ENCODE measurements at regions not wholly inside any gene's neighbourhood (a gene's known extent, or its start where the extent isn't known, plus 50 kb on each side); places are given as distances from the start of the nearest gene placed in this dataset.
"Not testable (repeated sequence)": the region's sequence is repeated elsewhere in the genome, so short reads cannot be mapped to it uniquely, and the experiment has no call there.

DNA sequence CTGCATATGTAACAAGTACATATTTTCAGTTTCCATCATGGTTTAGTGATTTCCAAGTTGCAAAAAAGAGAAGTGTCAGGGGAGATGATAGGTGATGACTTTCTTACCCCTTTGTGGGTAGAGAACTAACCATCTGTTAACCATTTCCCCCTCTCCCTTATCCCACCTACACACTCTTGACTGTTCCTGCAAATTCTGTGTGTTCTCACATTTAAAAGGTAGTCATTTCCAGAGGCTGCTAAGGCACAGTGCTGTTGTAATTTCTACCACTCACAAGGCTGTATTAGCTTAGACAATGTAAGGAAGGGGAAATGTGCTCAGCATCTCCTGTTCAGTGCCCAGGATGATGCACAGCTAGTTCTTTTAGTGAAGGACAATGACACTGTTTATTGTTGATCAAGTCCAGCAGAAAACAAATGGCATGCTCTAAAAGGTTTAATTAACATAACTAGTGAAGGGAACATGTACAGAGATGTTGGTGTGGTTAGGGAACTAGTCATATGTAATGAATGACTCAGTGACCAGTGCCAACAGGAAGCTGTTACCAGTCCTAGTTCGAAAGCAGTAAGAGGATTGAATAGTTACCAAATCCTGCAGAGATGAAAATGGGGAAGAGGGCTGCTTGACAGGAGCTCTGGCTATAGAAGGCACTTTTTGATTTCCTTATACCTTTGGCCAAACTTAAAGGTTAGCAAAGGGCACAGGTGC lies 165.1 kb downstream of the PLK2 start:
- DNase-seq = peak; percentile 36

DNA sequence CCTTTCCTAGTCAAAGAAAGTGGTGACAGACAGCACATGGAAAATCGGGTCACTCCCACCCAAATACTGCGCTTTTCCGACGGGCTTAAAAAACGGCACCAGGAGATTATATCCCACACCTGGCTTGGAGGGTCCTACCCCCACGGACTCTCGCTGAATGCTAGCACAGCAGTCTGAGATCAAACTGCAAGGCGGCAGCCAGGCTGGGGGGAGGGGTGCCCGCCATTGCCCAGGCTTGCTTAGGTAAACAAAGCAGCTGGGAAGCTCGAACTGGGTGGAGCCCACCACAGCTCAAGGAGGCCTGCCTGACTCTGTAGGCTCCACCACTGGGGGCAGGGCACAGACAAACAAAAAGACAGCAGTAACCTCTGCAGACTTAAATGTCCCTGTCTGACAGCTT lies 171.6 kb downstream of the PLK2 start:
- not testable (repeated sequence) for DNase-seq

DNA sequence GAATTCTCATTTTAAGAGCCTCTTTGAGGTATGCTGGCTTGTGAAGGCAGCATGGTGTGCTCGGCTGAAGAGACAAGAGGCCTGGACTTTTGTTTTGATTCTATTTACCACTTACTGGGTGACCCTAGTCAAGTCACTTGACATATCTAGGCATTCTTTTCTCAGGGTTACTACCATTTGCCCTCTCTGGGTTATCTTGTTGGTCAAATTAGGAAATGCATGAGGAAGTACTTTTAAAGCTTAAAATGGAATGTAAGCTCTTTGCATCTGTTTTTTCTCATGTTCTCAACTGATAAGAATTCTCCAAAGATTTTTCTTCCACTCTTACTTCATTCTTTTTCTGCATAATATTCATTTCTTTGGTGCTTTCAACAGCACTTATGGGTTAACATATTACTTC lies 173.1 kb downstream of the PLK2 start:
- DNase-seq = no peak

DNA sequence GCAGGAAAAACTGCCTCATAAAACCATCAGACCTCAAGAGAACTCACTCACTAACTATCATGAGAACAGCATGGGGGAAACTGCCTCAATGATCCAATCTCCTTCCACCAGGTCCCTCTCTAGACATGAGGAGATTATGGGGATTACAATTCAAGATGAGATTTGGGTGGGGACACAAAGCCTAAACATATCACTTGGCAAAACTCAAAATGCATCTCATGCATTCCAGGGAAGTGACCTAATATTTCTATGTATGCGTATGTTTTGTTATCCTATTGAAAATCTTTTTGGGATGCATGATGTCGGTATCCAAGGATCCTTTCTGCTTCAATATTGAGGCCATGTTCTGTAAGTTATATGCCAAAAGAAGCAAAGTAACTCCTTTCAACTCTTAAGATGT lies 174.0 kb downstream of the PLK2 start:
- DNase-seq = no peak

DNA sequence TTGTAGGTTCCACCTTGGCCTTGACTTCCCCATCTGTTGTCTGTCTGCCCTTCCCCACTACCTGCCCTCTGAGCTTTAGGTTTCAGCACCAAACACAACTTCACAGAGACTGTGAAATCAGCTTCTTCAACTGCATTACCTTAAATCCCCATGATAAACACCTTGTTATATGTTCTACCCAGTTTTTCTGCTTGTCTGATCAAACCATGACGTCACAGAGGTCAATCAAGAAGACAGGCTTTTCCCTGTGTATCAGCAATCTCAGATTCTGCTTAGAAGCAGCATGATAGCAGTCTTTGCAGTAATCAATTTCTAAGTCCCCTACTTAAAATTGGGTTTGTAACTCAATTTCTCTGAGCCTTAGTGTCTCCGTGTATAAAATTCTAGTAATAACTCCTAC lies 175.0 kb downstream of the PLK2 start:
- DNase-seq = no peak

DNA sequence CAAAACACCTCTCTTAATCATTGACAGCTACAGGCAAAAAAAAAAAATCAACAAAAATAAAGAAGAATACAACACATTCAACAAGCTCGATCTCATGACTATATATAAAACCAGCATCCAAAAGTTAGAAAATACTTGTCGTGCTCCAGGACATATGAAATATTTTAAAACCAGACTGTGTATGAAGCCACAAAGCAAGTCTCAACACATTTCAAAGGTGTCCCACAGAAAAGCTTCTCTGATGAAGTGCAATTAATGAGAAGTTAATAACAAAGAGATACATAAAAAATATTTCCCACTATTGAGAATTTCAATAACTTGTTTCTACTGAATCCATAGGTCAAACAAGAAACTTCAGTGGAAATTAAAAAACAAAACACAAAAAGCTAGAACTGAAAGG lies 178.7 kb downstream of the PLK2 start:
- DNase-seq = no peak

DNA sequence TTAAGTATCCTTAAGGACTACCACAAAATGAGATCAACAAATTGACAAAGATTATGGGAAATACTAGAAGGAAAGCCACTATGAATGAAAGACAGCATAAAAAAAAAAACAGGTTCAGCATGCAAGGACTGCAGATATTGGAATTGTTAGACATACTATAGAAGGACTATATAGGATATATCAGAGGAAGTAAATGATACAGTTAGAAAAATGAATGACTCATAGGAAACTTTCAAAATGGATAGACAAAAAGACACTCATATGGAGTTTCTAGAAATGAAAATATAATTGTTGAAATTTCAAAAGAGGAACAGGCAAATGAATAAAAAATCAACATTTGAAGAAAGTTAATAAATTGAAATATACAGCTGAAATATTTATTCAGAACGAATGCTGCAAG lies 180.6 kb downstream of the PLK2 start:
- DNase-seq = no peak

DNA sequence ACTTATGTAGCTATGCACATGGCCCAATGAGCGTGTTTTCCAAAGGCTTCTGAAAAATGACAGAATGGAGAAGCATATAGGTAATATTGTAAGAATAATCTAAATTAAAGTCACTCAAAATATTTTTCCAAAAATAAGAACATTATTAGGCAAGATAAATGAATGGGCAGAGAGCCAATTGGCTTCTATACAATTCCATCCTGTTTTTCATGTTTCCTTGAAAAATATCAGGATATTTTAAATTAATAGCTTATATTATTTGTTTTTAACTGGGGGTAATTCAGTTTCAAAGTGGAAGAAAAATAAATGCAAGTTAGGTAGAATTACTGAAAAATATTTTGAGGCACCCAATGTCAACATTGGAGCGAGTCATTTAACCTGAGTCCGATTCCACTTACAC lies 183.5 kb downstream of the PLK2 start:
- no peak for DNase-seq

DNA sequence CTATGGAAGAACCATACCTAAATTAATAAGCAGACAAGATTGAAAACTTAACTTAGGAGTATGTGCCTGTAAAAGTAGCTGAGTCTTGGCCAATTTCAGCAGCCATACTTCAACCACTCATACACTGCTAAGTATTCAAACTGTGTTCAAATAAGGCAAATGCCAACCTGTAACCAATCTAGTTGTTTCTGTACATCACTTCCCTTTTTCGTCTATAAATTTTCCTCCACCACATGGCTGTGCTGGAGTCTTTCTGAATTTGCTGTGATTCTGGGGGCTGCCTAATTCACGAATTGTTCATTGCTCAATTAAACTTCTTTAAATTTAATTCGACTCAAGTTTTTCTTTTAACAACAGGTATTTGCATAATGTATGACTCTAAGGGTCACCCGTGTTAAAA lies 184.4 kb downstream of the PLK2 start:
- DNase-seq = no peak

DNA sequence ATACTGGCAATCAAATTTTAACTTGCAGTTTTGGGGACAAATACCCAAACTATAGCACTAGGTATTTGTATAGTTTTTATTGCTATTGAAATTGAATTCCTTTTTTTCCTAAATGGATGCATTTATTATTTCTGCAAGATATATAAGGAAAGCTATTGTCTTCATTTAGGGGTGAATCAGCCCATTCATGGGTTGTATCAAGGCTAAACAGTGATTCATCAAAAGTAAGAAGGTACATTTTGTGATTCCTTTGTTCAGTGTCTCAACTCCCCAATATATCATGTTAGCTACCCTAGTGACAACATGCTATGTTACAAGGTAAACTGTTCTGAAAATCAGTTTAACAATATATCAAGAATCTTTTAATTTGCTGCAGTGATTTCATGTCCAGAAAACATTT lies 185.7 kb downstream of the PLK2 start:
- DNase-seq = no peak

DNA sequence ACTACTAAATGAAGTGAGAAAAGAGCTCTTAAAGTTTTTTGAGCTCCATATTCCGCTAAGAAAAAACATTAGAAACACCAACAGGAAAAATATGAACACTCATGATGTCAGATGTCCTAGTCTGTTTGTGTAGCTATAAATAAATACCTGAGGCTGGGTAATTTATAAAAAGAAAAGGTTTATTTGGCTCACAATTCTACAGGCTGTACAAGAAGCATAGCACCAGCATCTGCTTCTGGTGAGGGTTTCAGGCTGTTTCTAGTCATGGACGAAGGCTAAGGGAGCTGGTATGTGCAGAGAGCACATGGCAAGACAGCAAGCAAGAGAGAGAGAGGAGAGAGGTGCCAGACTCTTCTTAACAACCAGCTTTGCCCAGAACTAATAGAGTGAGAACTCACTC lies 186.2 kb downstream of the PLK2 start:
- no peak for DNase-seq

DNA sequence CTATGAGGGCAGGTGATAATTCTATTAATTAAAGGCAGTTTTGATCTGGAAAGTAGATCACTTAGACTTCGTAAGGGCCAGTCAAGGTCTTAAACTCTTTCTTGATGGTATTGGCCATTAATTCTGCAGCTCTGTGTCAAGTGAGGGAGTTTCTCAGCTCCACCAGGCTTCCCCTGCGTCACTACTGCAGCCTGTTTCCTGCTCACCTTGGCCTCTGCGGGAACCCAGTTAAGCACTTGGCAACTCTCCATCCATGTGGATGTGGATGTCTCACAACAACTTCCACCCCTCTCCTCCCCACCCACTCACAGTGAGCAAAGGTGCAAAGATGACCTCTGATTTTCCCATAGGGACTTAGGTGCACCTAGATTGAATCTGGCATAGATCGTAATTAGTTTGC lies 191.6 kb downstream of the PLK2 start:
- no peak for DNase-seq

DNA sequence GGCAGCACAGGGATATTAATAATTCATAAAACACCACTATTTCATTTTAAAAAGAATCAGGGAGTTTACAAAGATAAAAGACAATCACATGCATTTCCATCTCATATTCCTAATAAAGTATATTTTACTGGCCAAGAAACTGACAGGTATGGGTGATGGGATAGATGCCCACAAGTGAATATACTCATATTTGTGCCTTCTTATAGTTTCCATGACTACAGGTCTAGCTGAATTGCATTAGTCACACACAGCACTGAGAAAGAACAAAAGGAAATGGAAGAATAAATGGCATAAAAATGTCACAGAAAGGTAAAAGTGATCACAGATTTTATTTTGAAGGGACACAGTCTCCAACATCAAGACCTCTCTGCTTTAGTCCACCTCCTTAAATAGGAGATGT lies 193.5 kb downstream of the PLK2 start:
- no peak for DNase-seq

DNA sequence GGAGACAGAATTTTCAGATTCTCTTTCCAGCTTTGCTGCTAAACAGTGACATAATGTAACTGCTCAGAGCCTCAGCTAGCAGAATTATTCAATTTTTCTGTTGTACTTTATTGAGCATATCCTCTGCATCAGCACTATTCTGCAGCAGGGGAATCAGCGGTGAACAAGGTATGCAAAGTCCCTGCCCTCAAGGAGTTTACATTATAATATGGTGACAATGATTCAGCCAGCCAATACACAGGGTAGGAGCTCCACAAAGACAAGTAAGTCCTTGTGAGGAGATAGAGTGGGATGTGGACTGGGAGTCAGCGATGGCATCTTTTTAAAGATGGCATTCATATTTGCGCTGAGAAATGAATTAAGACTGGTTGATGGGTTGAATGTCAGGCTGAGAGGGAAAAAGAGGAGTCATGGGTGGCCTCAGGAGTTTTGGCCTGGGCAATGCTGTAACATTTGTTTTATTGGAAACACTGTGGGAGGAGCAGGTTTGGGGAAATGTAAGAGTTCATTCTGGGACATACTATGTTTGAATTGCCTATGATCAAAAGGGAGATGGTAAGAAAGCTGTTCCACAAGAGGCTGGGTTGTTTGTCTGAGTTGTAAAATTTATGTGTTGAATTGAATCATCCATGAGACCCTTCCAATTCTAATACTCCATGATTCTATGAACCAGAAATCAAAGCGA lies 194.5 kb downstream of the PLK2 start:
- DNase-seq = no peak

DNA sequence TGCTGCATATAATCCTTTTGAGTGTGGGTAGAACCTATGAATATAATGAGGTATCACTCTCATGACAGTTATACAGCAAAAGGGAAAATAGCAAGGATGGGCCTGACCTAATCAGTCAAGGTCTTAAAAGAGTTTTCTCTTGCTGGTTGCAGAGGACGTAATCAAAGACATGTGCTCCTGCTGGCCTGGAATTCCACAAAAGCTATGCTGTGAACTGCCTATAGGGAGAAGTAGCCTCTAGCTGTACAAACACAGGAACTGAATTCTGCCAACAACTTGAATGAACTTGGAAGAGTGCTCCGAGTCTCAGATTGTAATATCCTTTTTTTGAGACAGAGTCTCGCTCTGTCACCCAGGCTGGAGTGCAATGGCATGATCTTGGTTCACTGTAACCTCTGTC lies 195.6 kb downstream of the PLK2 start:
- peak; percentile 61 for DNase-seq

DNA sequence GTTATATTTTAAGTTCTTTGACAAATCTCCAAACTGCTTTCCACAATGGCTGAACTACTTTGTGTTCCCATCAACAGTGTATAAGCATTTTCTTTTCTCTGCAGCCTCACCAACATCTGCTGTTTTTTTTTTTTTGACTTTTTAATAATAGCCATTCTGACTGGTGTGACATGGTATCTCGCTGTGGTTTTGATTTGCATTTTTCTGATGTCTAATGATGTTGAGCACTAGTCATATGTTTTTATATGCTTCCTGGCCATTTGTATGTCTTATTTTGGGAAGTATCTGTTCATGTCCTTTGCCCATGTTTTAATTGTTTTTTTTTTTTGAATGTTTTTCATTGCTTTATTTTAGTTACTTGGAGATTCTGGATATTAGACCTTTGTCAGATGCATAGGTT lies 196.6 kb downstream of the PLK2 start:
- peak; percentile 45 for DNase-seq

DNA sequence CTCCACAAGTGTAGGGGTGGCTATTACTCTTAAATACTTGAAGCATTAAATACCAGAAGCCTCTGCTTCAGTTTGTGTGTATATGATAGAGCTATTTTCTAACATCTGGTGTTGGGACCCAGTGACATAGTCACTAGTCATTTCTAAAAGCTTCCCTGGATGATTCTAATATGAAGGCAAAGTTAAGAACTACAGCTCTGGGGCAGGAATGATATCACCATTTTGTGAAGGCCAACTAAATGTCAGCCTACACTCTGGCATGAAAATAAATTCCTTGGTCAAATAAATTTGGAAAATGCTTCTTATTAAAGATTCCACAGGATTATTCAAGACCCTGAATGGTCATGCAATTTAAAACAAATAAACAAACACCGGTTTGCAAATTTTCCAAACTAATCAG lies 197.7 kb downstream of the PLK2 start:
- peak; percentile 31 for DNase-seq

DNA sequence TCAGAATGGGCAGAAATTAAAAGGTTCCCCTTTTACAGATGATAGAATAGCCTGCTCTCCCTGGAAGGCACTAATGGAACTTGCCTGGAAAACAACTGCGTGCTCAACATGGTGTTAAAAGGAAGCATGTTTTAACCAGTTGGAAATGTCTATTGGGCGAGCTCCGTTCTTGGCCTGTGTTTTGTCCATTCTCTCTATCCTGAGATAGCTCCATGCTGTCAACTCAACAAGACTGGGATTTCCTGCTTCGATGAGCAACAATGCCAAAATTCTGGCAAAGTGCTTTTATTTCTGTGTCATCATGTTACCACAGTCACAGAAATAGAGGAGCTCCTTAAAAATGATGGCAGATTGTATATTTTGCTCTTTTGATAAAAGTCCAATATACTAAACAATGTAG lies 198.3 kb downstream of the PLK2 start:
- DNase-seq = peak; percentile 68

DNA sequence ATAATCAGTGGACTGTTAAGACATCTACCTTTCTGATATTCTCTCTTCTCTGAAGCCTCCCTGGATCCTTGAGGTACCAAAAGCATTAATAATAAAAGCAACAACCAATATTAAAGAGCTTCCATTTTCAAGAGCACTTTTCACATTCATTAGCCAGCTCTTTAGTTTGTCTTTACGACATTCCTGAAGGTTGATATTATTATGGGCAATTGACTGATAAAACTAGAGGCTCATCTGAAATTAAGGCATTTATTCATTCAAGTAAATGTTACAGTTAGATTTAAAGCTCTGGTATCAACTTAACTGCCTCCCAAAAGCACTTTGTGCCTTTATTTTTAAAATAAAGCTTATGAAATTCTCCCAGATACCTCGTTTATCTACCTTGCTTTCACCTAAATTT lies 199.6 kb downstream of the PLK2 start:
- DNase-seq = no peak

DNA sequence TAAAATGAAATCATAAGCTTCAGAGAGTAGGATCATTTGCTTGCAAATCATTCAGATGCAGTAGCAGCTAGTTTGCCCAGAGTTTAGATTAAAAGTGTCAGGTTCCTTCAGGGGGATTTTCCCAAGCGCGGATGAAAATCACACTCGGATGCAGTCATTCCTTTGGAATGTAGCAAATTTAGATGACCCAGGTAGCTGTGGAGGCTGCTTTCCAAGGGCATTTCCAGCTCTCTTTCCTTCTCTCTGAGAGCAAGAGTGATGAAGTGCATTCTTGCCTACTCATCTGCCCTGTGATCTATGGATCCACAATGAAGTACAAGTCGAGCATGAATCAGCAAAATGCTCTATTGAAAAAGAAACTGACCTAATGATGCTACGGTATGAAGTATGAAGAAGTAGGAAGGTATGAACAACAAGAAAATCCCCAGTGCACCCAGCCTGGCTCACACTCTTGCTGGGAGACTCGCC lies 200.2 kb downstream of the PLK2 start:
- peak; percentile 94 for DNase-seq

DNA sequence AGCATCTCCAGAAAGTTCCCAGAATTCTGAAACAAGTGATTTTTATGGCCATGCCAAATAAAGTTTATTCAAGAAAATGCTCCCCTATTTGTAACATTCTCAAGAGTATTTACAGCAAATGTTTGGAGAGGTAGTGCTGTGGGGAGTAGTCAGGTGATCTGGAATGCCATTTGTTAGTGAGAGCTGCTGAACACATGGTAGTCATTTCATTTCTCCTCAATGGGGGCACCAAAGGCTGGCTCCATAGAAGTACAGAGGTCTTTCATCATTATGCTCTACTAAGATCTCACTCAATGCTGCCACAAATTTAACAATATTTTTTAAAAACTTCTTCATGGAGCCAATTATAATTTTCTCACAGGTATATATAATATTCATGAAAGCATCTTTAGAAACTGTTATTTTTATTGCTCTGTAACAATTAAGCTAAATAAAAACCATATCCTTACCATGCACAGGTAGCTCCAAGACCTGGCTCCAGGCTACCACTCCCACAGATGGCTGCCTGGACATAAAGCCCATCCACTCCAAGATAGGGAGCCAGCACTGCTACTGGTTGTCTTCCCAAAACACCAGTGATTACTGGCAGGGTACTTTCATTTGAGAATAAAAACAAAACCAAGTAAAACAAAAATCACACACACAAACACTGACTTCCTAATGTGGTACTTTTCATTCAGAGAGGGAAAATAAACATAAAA lies 200.8 kb downstream of the PLK2 start:
- DNase-seq = no peak

DNA sequence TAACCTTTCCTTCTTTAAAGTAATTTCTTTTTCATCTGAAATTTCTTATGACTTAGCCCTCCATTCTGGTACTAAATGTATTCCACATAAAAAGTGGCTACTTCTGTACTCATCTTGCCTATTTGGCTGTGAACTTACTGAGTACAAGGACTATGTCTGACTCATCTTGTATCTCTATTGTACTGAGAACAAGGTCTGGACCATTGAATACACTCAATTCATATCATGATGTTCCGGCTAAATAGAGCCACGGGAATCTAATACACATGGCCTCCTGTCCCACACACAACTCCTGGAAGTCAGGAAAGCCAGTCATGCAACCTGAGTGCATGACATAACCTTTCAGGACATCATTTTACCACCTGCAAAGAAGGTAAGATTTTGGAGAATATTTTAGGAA lies 203.9 kb downstream of the PLK2 start:
- DNase-seq = no peak

DNA sequence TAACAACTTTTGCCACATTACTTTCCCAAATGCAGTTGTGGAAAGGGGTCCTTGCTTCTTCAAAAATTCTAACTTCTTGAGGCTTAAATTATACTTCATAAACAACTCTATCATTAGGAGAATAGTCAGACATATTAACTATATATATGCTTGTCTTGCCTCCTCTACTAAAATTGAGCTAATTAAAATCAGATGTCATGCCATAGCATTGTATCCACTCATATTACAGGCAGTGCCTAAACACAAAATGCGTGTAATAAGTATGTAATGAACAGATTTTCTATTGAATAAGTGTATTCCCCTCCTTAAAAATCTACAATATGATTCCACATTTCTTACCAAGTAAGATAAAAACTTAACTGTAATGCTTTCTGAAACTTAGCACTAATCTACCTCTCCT lies 204.5 kb downstream of the PLK2 start:
- DNase-seq = peak; percentile 60

DNA sequence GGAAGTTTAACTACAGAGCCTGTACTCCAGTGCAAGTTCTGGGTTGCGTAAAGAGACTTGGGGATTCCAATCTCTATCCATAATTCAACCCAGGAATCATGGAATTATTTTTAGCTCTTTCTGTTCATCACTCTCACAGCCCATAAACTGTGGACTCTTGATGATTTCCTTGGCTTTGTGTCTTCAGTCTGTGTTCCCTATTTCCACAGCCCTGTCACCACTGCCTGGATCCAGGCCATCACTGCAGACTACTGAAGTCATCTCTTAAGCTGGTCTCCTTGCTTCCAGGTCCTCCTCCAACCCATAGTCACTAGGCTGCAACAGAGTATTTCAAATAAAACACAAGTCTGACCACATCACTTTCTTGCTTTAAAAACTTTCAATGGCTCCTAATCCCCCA lies 211.7 kb downstream of the PLK2 start:
- DNase-seq = no peak

Measured in fibroblast of skin of abdomen (primary cell).